Body of pancreas (tissue), 4 donors: ENCODE measurements at regions not wholly inside any gene's neighbourhood (a gene's known extent, or its start where the extent isn't known, plus 50 kb on each side); places are given as distances from the start of the nearest gene placed in this dataset.

Experiments
- ATAC-seq: fragments of 150-250 bp; one replicate; pipeline ENCODE4 v1.9.1; 2016
- DNase-seq, 4 donors: peaks; one replicate each; pipeline ENCODE4 v3.0.0-alpha.2; 2019
- H3K27ac ChIP-seq, 4 donors: fragments of 200-600 bp; sonication (generic); 1 replicate in 3 of 4; 2 replicates in 1 of 4; pipeline versions ENCODE4 v1.5.1 to v1.6.1; 2016 to 2019; ENCODE audit warnings: mild to moderate bottlenecking in 1 of 4, mixed read lengths in 1 of 4, moderate library complexity in 1 of 4
- H3K27me3 ChIP-seq, 2 donors: fragments of 200-600 bp; sonication (generic); one replicate each; pipeline ENCODE4 v1.6.0; 2016; ENCODE audit warnings: mild to moderate bottlenecking in 1 of 2
- H3K36me3 ChIP-seq, 2 donors: fragments of 200-600 bp; sonication (generic); replicated peaks in 1 of 2; 2 replicates each; pipeline ENCODE4 v1.5.1; 2016; ENCODE audit warnings: low read depth in 2 of 2; ENCODE audit not compliant: insufficient read depth in 1 of 2
- H3K4me1 ChIP-seq: fragments of 200-600 bp; sonication (generic); one replicate; pipeline ENCODE4 v1.6.0; 2016
- H3K4me3 ChIP-seq, 2 donors: fragments of 200-600 bp; sonication (generic); 1 replicate in 1 of 2; 2 replicates in 1 of 2; pipeline ENCODE4 v1.5.1; 2016 to 2019
- H3K9me3 ChIP-seq, 3 donors: fragments of 200-600 bp; sonication (generic); 1 replicate in 2 of 3; 2 replicates in 1 of 3; pipeline ENCODE4 v1.5.1; 2016
- POLR2A ChIP-seq, 3 donors: fragments of 450-650 bp; IDR thresholded peaks; one replicate each; pipeline ENCODE4 v1.6.1; 2016; ENCODE audit warnings: antibody characterized with exemption in 3 of 3, mild to moderate bottlenecking in 2 of 3
- whole genome bisulfite sequencing, 2 donors: methylation state at CpG; one replicate each; pipeline ENCODE4 v1.1.5; 2017; 5-methylcytosine and 5-hydroxymethylcytosine counted together
- intact Hi-C: fragments of 100-400 bp; cut with DNase I; formaldehyde crosslinking; loops from one replicate; pipeline ENCODE4 v1.15.1; 2023
- TF ChIP-seq, protein P1 (sequence below), 7 experiments: fragments of 450-650 bp in 4 of 7; fragments of 200-600 bp in 3 of 7; sonication (generic) in 3 of 7; IDR thresholded peaks; one replicate each; pipeline ENCODE4 v1.5.1; 2016 to 2019; ENCODE audit warnings: antibody characterized with exemption in 7 of 7

DNA sequence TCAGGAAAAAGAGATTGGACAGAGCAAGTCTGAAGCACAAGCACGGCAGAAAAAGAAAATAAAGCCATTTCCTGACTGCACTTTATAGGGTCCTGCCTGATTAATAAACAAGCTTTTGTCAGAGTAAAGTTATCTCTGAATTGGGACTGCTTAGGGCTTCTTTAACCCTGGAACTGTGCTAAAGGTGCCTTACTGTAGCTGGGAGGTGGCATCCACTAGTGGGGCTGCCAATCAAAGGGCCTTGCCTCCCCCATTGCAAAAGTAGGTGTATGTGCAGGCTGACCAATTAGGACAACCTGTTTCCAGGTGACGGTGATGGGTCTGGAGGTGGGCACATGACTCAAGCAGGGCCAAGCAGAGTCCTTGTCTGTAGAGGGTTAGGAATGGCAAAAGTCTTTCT is 57.4 kb upstream of the RAPH1 start:
- H3K9me3 ChIP-seq, result no peaks in the 10 kb centered on the region
- H3K36me3 ChIP-seq, result no peaks in the 10 kb centered on the region
- TF ChIP-seq, protein P1, sequence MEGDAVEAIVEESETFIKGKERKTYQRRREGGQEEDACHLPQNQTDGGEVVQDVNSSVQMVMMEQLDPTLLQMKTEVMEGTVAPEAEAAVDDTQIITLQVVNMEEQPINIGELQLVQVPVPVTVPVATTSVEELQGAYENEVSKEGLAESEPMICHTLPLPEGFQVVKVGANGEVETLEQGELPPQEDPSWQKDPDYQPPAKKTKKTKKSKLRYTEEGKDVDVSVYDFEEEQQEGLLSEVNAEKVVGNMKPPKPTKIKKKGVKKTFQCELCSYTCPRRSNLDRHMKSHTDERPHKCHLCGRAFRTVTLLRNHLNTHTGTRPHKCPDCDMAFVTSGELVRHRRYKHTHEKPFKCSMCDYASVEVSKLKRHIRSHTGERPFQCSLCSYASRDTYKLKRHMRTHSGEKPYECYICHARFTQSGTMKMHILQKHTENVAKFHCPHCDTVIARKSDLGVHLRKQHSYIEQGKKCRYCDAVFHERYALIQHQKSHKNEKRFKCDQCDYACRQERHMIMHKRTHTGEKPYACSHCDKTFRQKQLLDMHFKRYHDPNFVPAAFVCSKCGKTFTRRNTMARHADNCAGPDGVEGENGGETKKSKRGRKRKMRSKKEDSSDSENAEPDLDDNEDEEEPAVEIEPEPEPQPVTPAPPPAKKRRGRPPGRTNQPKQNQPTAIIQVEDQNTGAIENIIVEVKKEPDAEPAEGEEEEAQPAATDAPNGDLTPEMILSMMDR (IDR thresholded peaks at IDR 0.05), result no peak
- no peak for TF ChIP-seq POLR2A (IDR thresholded peaks at IDR 0.05)
- intact Hi-C loops, result no loop called here
- 63 to 88% methylated on average over 2 of the region's 2 CpGs for WGBS, 2 donors
- H3K27me3 ChIP-seq, result no peaks in the 10 kb centered on the region
- no peaks in the 10 kb centered on the region for H3K4me1 ChIP-seq
- H3K4me3 ChIP-seq, result no peak overlapping the region
- ATAC-seq (no peak), DNase-seq (no peak)
- H3K27ac ChIP-seq, result no peak overlapping the region

DNA sequence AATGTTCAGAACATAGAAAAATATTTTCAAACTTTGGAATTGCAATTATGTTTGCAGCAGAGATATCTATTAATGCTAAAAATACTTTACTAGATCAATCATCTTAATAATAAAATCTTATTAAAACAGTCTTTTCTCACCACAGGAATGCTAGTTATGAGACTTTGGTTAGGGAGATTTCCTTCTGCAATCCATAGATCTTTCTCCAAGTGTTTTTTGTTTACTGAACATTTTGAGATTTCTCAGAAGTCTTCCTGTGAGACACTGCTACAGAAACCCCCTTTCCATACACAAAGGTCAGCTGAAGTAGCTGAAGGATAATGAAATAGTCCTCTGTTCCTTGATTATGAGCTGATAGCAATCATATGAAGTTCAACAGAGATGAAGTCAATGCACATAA is 59.4 kb upstream of the RAPH1 start:
- no peak overlapping the region for H3K27ac ChIP-seq
- H3K4me1 ChIP-seq, result no peaks in the 10 kb centered on the region
- no peaks in the 10 kb centered on the region for H3K9me3 ChIP-seq
- ATAC-seq, result no peak
- DNase-seq, result no peak
- H3K27me3 ChIP-seq, result no peaks in the 10 kb centered on the region
- intact Hi-C loops, result no loop called here
- TF ChIP-seq, protein P1 (IDR thresholded peaks at IDR 0.05), result no peak
- no peak for TF ChIP-seq POLR2A (IDR thresholded peaks at IDR 0.05)
- no peak overlapping the region for H3K4me3 ChIP-seq
- H3K36me3 ChIP-seq, result no peaks in the 10 kb centered on the region

DNA sequence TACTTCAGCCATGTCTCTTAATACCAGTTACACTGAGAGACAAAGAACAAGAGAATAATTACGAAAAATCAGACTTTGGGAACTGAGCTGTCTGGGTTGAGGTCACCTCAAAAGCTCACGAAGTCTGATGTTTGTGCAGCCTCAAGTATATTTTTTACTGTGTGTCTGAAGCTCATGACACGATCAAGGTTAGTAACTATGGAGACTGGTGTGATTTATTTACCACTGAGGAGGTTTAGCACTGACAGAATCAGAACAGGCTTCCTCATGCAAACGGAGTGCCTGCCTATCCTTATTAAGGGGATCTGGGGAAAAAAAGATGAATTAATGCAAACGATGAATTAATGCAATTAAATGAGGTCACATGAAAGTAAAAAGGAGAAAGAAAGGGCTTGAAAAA is 61.1 kb upstream of the RAPH1 start:
- DNase-seq (no peak), ATAC-seq (peak; percentile 47)
- no peaks in the 10 kb centered on the region for H3K36me3 ChIP-seq
- H3K27ac ChIP-seq, result peak overlapping the region in 1 of 4 donors; percentile 28
- TF ChIP-seq POLR2A (IDR thresholded peaks at IDR 0.05), result no peak
- TF ChIP-seq, protein P1 (IDR thresholded peaks at IDR 0.05), result no peak
- H3K4me1 ChIP-seq, result no peaks in the 10 kb centered on the region
- 46 to 55% methylated on average over 5 of the region's 5 CpGs for WGBS, 2 donors
- H3K9me3 ChIP-seq, result no peaks in the 10 kb centered on the region
- no peak overlapping the region for H3K4me3 ChIP-seq
- intact Hi-C loops, result no loop called here
- no peaks in the 10 kb centered on the region for H3K27me3 ChIP-seq

DNA sequence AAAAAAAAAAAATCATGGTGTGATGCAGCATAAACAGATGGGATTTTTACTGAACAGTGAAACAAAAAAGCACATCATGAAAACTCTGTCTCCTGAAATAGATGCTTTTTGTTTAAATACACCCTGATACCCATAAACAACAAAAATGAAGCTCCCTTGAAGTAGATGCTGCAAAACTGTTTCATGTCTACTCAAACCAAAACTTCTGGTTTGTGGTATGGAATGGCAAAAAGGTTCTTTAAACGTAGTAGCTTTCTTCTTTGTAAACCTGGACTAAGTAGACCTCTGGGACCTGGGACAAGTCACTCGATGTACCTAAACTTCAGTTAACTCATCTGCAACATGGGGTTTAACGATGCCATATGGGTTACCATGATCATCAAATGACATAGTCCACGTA is 64.4 kb upstream of the RAPH1 start:
- DNase-seq, result no peak
- Histone ChIP-seq H3K9me3 (no peaks in the 10 kb centered on the region), H3K27me3 (no peaks in the 10 kb centered on the region), H3K4me1 (no peaks in the 10 kb centered on the region), H3K36me3 (no peaks in the 10 kb centered on the region), H3K27ac (no peak overlapping the region), H3K4me3 (no peak overlapping the region)
- TF ChIP-seq POLR2A (IDR thresholded peaks at IDR 0.05), result no peak
- TF ChIP-seq, protein P1 (IDR thresholded peaks at IDR 0.05), result no peak
- 75 to 78% methylated on average over 4 of the region's 4 CpGs for WGBS, 2 donors
- intact Hi-C loops, result no loop called here
- ATAC-seq, result no peak

DNA sequence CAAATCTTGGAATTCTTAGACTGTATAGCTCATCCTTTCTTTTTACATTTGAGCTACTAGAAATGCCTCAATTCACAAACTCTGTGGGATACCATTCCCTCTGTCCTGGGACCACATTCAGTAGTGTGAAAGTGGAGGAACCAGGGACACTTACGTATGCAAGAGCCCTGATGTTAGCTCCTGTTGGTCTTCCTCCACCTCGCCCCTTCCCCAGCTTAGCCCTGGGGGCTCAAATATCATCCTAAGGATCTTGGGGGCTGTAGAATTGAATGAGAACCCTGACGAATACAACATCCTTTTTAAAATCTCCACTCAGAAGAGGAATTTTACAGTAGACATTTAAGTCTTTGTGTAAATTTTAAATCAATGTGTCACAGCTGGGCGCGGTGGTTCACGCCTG is 65.2 kb upstream of the RAPH1 start:
- ATAC-seq (no peak), DNase-seq (no peak)
- Histone ChIP-seq H3K9me3 (no peaks in the 10 kb centered on the region), H3K36me3 (no peaks in the 10 kb centered on the region), H3K27me3 (no peaks in the 10 kb centered on the region), H3K27ac (no peak overlapping the region), H3K4me3 (no peak overlapping the region), H3K4me1 (no peaks in the 10 kb centered on the region)
- TF ChIP-seq, protein P1 (IDR thresholded peaks at IDR 0.05), result no peak
- no peak for TF ChIP-seq POLR2A (IDR thresholded peaks at IDR 0.05)
- WGBS, 2 donors, result 86 to 87% methylated on average over 6 of the region's 6 CpGs
- intact Hi-C loops, result no loop called here
